H1 (cell line): ENCODE measurements at regions not wholly inside any gene's neighbourhood (a gene's known extent, or its start where the extent isn't known, plus 50 kb on each side); places are given as distances from the start of the nearest gene placed in this dataset.

Experiments
- CTCF ChIA-PET: fragments of 300-600 bp; sonication (Branson Sonifier 250); formaldehyde crosslinking; loops from one replicate; lab custom pipeline; 2021; ENCODE audit not compliant: partially characterized antibody; lab: Charles Lee
- POLR2A ChIA-PET: fragments of 300-600 bp; sonication (Branson Sonifier 250); formaldehyde crosslinking; loops from one replicate; lab custom pipeline; 2021; ENCODE audit warnings: inconsistent platforms; ENCODE audit not compliant: partially characterized antibody; lab: Charles Lee
- DNase-seq, 2 experiments: peaks; one replicate each; pipeline versions ENCODE4 v3.0.0 to v3.0.0-alpha.2; 2010 to 2022; ENCODE audit warnings: low spot score in 2 of 2, low read depth in 1 of 2, mixed read lengths in 1 of 2
- FAIRE-seq: peaks from 2 replicates; lab custom pipeline; 2011; peaks lifted over from hg19 to GRCh38; lab: Jason Lieb, UNC
- H2AFZ ChIP-seq: 2 replicates; pipeline ENCODE4 v1.8.1; 2012; ENCODE audit warnings: low read length, inconsistent platforms
- H2AK5ac ChIP-seq: 2 replicates; pipeline ENCODE4 v1.6.1; 2013; ENCODE audit warnings: low read depth, low read length
- H2BK120ac ChIP-seq: replicated peaks from 2 replicates; pipeline ENCODE3; 2013; ENCODE audit warnings: low read depth, low read length, inconsistent platforms
- H2BK12ac ChIP-seq: 2 replicates; pipeline ENCODE4 v1.6.1; 2013; ENCODE audit warnings: low read depth, low read length
- H2BK15ac ChIP-seq: 2 replicates; pipeline ENCODE4 v1.6.1; 2013; ENCODE audit warnings: low read length
- H2BK20ac ChIP-seq: 2 replicates; pipeline ENCODE4 v1.6.1; 2013; ENCODE audit warnings: low read length
- H2BK5ac ChIP-seq: 2 replicates; pipeline ENCODE4 v1.6.1; 2013; ENCODE audit warnings: low read depth, low read length
- H3K14ac ChIP-seq: 2 replicates; pipeline ENCODE4 v1.6.1; 2013; ENCODE audit warnings: inconsistent platforms; ENCODE audit not compliant: insufficient read length
- H3K18ac ChIP-seq: 2 replicates; pipeline ENCODE4 v1.6.1; 2013; ENCODE audit warnings: low read length; ENCODE audit errors: extremely low read depth
- H3K23ac ChIP-seq: 2 replicates; pipeline ENCODE4 v1.6.1; 2013; ENCODE audit warnings: inconsistent platforms; ENCODE audit not compliant: insufficient read length
- H3K23me2 ChIP-seq: 2 replicates; pipeline ENCODE4 v1.6.1; 2013; ENCODE audit warnings: low read depth, low read length
- H3K27ac ChIP-seq: 2 replicates; pipeline ENCODE4 v1.6.1; 2011; ENCODE audit warnings: low read depth, low read length, inconsistent platforms
- H3K27me3 ChIP-seq, 4 experiments: replicated peaks in 1 of 4; 1 replicate in 1 of 4; 2 replicates in 3 of 4; pipeline versions ENCODE4 v1.6.1 to v1.8.1; 2011 to 2013; ENCODE audit warnings: low read length in 3 of 4, mild to moderate bottlenecking in 3 of 4, inconsistent platforms in 2 of 4, mixed read lengths in 2 of 4, moderate library complexity in 1 of 4; ENCODE audit not compliant: control insufficient read depth in 3 of 4, insufficient read depth in 3 of 4; ENCODE audit errors: extremely low read depth in 1 of 4
- H3K36me3 ChIP-seq, 4 experiments: 2 replicates each; pipeline versions ENCODE4 v1.6.1 to v1.8.1; 2011 to 2013; ENCODE audit warnings: mild to moderate bottlenecking in 4 of 4, low read length in 3 of 4, moderate library complexity in 2 of 4, control low read depth in 1 of 4, inconsistent platforms in 1 of 4; ENCODE audit not compliant: insufficient read depth in 4 of 4, control insufficient read depth in 2 of 4
- H3K4ac ChIP-seq: replicated peaks from 2 replicates; pipeline ENCODE3; 2013; ENCODE audit warnings: low read length, low read depth, mixed read lengths, inconsistent platforms; ENCODE audit not compliant: insufficient read length
- H3K4me1 ChIP-seq, 4 experiments: replicated peaks in 1 of 4; 1 replicate in 1 of 4; 2 replicates in 3 of 4; pipeline versions ENCODE4 v1.6.1 to v1.8.1; 2011 to 2013; ENCODE audit warnings: low read length in 3 of 4, inconsistent platforms in 2 of 4, mixed read lengths in 1 of 4; ENCODE audit not compliant: insufficient read depth in 4 of 4, control insufficient read depth in 3 of 4
- H3K4me2 ChIP-seq, 2 experiments: 2 replicates each; pipeline versions ENCODE4 v1.6.1 to v1.8.1; 2011 to 2013; ENCODE audit warnings: low read depth in 2 of 2, low read length in 2 of 2, control low read depth in 1 of 2, inconsistent platforms in 1 of 2, mild to moderate bottlenecking in 1 of 2; ENCODE audit not compliant: insufficient read depth in 1 of 2
- H3K4me3 ChIP-seq, 4 experiments: fragments of 200-600, 300-600 bp in 1 of 4; sonication (generic), shearing (Covaris generic), sonication (Bioruptor Twin) in 1 of 4; 2 replicates each; pipeline versions ENCODE4 v1.5.1 to v1.8.1; 2011 to 2016; ENCODE audit warnings: low read length in 4 of 4, low read depth in 3 of 4, control low read depth in 2 of 4, inconsistent platforms in 2 of 4, mild to moderate bottlenecking in 2 of 4, mixed read lengths in 1 of 4, moderate library complexity in 1 of 4; ENCODE audit not compliant: insufficient read depth in 2 of 4; ENCODE audit errors: extremely low read depth in 1 of 4
- H3K56ac ChIP-seq: replicated peaks from 2 replicates; pipeline ENCODE3; 2013; ENCODE audit warnings: low read depth, mild to moderate bottlenecking, mixed read lengths, low read length, inconsistent platforms; ENCODE audit not compliant: insufficient read length
- H3K79me1 ChIP-seq: 2 replicates; pipeline ENCODE4 v1.6.1; 2013; ENCODE audit warnings: low read depth, low read length, control low read depth
- H3K79me2 ChIP-seq, 2 experiments: 2 replicates each; pipeline versions ENCODE4 v1.6.1 to v1.8.1; 2012 to 2013; ENCODE audit warnings: low read length in 2 of 2, mild to moderate bottlenecking in 2 of 2, inconsistent platforms in 1 of 2; ENCODE audit not compliant: insufficient read depth in 2 of 2, control insufficient read depth in 1 of 2
- H3K9ac ChIP-seq, 4 experiments: replicated peaks in 1 of 4; 1 replicate in 1 of 4; 2 replicates in 3 of 4; pipeline versions ENCODE4 v1.6.1 to v1.8.1; 2011 to 2013; ENCODE audit warnings: low read depth in 3 of 4, low read length in 3 of 4, control low read depth in 2 of 4, mild to moderate bottlenecking in 2 of 4, moderate library complexity in 2 of 4, inconsistent platforms in 1 of 4; ENCODE audit errors: extremely low read depth in 1 of 4
- H3K9me3 ChIP-seq, 2 experiments: 2 replicates each; pipeline versions ENCODE4 v1.6.1 to v1.8.1; 2012 to 2013; ENCODE audit warnings: mild to moderate bottlenecking in 2 of 2, moderate library complexity in 2 of 2, control low read depth in 1 of 2, inconsistent platforms in 1 of 2, low read depth in 1 of 2, low read length in 1 of 2, mixed read lengths in 1 of 2; ENCODE audit not compliant: insufficient read depth in 2 of 2
- H4K20me1 ChIP-seq, 2 experiments: replicated peaks in 1 of 2; 2 replicates each; pipeline versions ENCODE3 to v1.8.1; 2011 to 2013; ENCODE audit warnings: inconsistent platforms in 2 of 2, low read length in 2 of 2, mild to moderate bottlenecking in 1 of 2; ENCODE audit not compliant: insufficient read depth in 2 of 2, control insufficient read depth in 1 of 2
- H4K5ac ChIP-seq: 2 replicates; pipeline ENCODE4 v1.6.1; 2013; ENCODE audit warnings: low read length, low read depth, mixed read lengths, inconsistent platforms; ENCODE audit not compliant: insufficient read length
- H4K8ac ChIP-seq: 2 replicates; pipeline ENCODE4 v1.8.0; 2013; ENCODE audit warnings: mild to moderate bottlenecking, moderate library complexity, low read length, inconsistent platforms; ENCODE audit not compliant: insufficient read depth; ENCODE audit errors: extremely low read depth
- H4K91ac ChIP-seq: replicated peaks from 2 replicates; pipeline ENCODE3; 2013; ENCODE audit warnings: low read length, mixed read lengths, inconsistent platforms; ENCODE audit not compliant: insufficient read length
- BACH1 ChIP-seq: IDR thresholded peaks from 2 replicates; pipeline ENCODE4 v1.6.1; 2012; ENCODE audit warnings: low read length, improper control_type of control experiment
- BRCA1 ChIP-seq: IDR thresholded peaks from 2 replicates; pipeline ENCODE4 v1.6.1; 2012; ENCODE audit warnings: low read depth, low read length, improper control_type of control experiment
- MAFK ChIP-seq: IDR thresholded peaks from 2 replicates; pipeline ENCODE4 v1.6.1; 2012; ENCODE audit warnings: low read depth, mild to moderate bottlenecking, improper control_type of control experiment, low read length
- POU5F1 ChIP-seq: IDR thresholded peaks from 2 replicates; pipeline ENCODE4 v1.6.1; 2011; ENCODE audit warnings: low read depth, mild to moderate bottlenecking, low read length, moderate library complexity
- WGBS, 2 experiments: shearing (Covaris generic) in 1 of 2; methylation state at CpG; one replicate each; pipeline versions ENCODE4 v1.1.6 to v1.1.7; 2013 to 2015; ENCODE audit warnings: low lambda C conversion rate in 2 of 2, mixed read lengths in 2 of 2, inconsistent platforms in 1 of 2, low coverage in 1 of 2, missing lambda C conversion rate in 1 of 2; ENCODE audit not compliant: insufficient replicate concordance in 2 of 2, insufficient coverage in 1 of 2, insufficient read length in 1 of 2; ENCODE audit errors: extremely low coverage in 1 of 2, missing lambda C conversion rate in 1 of 2; 5-methylcytosine and 5-hydroxymethylcytosine counted together

DNA sequence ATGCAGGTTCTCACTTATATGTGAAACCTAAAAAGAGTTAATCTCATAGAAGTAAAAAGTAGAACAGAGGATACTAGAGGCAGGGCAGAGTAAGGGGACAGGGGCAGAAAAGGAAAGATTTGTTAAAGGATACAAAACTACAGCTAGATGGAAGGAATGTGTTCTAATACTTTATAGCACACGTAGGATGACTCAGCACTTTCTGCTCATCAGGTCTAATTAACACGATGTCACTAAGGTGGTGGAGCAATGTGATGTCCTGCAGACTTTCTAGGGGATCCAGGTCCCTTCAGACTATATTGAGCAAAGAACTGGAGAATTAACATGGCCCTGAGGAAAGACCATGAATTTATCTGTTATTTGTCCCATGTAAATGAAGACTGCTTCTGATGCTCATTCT lies 80.8 kb upstream of the CMKLR1 start:
- H2BK15ac ChIP-seq, result no peak overlapping the region
- POLR2A ChIA-PET, result no interaction called here
- CTCF ChIA-PET, result interaction anchor here (1.0 kb wide), 1 partner anchor 61 kb away, joined by 3 read pairs; no protein-coding TSS in a partner anchor
- FAIRE-seq, result no peak
- DNase-seq, result no peak
- H2AK5ac ChIP-seq, result no peak overlapping the region
- H2AFZ ChIP-seq, result no peak overlapping the region
- no peaks in the 10 kb centered on the region for H3K36me3 ChIP-seq
- no peak overlapping the region for H3K4me3 ChIP-seq
- H3K27ac ChIP-seq, result no peak overlapping the region
- TF ChIP-seq MAFK (peak; percentile 88), POU5F1 (no peak), BRCA1 (no peak), BACH1 (peak; percentile 97)
- peaks cover 0 to 4% of the 10 kb centered on the region in 2 experiments; a peak in 1 of 4 replicates for H3K9me3 ChIP-seq
- no peak overlapping the region for H4K8ac ChIP-seq
- WGBS, 2 experiments, result 94% methylated on average over 2 of the region's 2 CpGs; no CpG with 5 or more reads in 1 of the 2 experiments
- H3K4me1 ChIP-seq, result peaks cover 0 to under 1% (median 0%) of the 10 kb centered on the region in 4 experiments; a peak in 1 of 7 replicates
- no peak overlapping the region for H4K91ac ChIP-seq
- no peak overlapping the region for H3K4ac ChIP-seq
- no peaks in the 10 kb centered on the region for H4K20me1 ChIP-seq
- 0 out of 2 replicates have a peak overlapping the region, but pooled peaks have one; percentile 17 for H2BK20ac ChIP-seq
- no peak overlapping the region for H2BK120ac ChIP-seq
- no peak overlapping the region for H3K14ac ChIP-seq
- H3K18ac ChIP-seq, result no peak overlapping the region
- H2BK5ac ChIP-seq, result no peak overlapping the region
- no peaks in the 10 kb centered on the region for H3K79me1 ChIP-seq
- H3K23ac ChIP-seq, result no peak overlapping the region
- no peak overlapping the region for H2BK12ac ChIP-seq
- no peaks in the 10 kb centered on the region for H3K23me2 ChIP-seq
- no peak overlapping the region for H3K56ac ChIP-seq
- H3K79me2 ChIP-seq, result no peaks in the 10 kb centered on the region
- H3K9ac ChIP-seq, result no peak overlapping the region
- H3K4me2 ChIP-seq, result no peak overlapping the region
- no peaks in the 10 kb centered on the region for H3K27me3 ChIP-seq
- H4K5ac ChIP-seq, result no peak overlapping the region
